Left ventricle myocardium inferior (tissue), 1 donor: ENCODE measurements at regions not wholly inside any gene's neighbourhood (a gene's known extent, or its start where the extent isn't known, plus 50 kb on each side); places are given as distances from the start of the nearest gene placed in this dataset.

Source experiments
- DNase-seq: peaks from one replicate; pipeline ENCODE4 v3.0.0-alpha.2; 2020
- H3K27ac ChIP-seq: fragments of 200-600 bp; replicated peaks from 2 replicates; pipeline ENCODE4 v1.8.0; 2021
- H3K27me3 ChIP-seq: fragments of 200-600 bp; 2 replicates; pipeline ENCODE4 v1.8.0; 2021; ENCODE audit warnings: low read depth
- H3K36me3 ChIP-seq: fragments of 200-600 bp; 2 replicates; pipeline ENCODE4 v1.8.0; 2021
- H3K4me1 ChIP-seq: fragments of 200-600 bp; 2 replicates; pipeline ENCODE4 v1.8.0; 2021
- H3K4me3 ChIP-seq: fragments of 200-600 bp; 2 replicates; pipeline ENCODE4 v1.8.0; 2021; ENCODE audit warnings: mild to moderate bottlenecking, moderate library complexity
- H3K9me3 ChIP-seq: fragments of 200-600 bp; replicated peaks from 2 replicates; pipeline ENCODE4 v1.8.0; 2021
- CTCF ChIP-seq: fragments of 200-600 bp; IDR thresholded peaks from 2 replicates; pipeline ENCODE4 v1.8.0; 2021; ENCODE audit warnings: antibody characterized with exemption, mild to moderate bottlenecking, borderline replicate concordance
- intact Hi-C: fragments of 100-400 bp; cut with micrococcal nuclease; formaldehyde crosslinking; loops from one replicate; pipeline ENCODE4 v1.11.0; 2022
- donor health status: DM: no; HTN: yes; CAD: no; lungs with severe emphysema.

GRCh38 chr6:125354649-125355048, 52.9 kb upstream of the HDDC2 start:
- no peak for DNase-seq
- Histone ChIP-seq H3K4me1 (peaks cover 27% of the 10 kb centered on the region), H3K36me3 (no peaks in the 10 kb centered on the region), H3K4me3 (no peak overlapping the region), H3K27me3 (no peaks in the 10 kb centered on the region), H3K27ac (no peak overlapping the region), H3K9me3 (no peaks in the 10 kb centered on the region)
- intact Hi-C loops = no loop called here
- no peak for TF ChIP-seq CTCF

- DNase-seq = no peak
- intact Hi-C loops = no loop called here
- no peaks in the 10 kb centered on the region for H3K27me3 ChIP-seq
- TF ChIP-seq CTCF = no peak
- H3K4me1 ChIP-seq = peaks cover 34% of the 10 kb centered on the region
- no peaks in the 10 kb centered on the region for H3K36me3 ChIP-seq
- H3K4me3 ChIP-seq = no peak overlapping the region
- H3K27ac ChIP-seq = peak overlapping the region; percentile 47
- no peaks in the 10 kb centered on the region for H3K9me3 ChIP-seq
Measured at GRCh38 chr6:125356884-125357283, 55.1 kb upstream of the HDDC2 start.

- H3K4me1 ChIP-seq = peaks cover 42% of the 10 kb centered on the region
- H3K27ac ChIP-seq = peak overlapping the region; percentile 47
- intact Hi-C loops = no loop called here
- TF ChIP-seq CTCF = no peak
- no peaks in the 10 kb centered on the region for H3K9me3 ChIP-seq
- peak; percentile 19 for DNase-seq
- no peaks in the 10 kb centered on the region for H3K27me3 ChIP-seq
- no peak overlapping the region for H3K4me3 ChIP-seq
- H3K36me3 ChIP-seq = no peaks in the 10 kb centered on the region
Measured at GRCh38 chr6:125357515-125358256, 55.9 kb upstream of the HDDC2 start.

- Histone ChIP-seq H3K9me3 (no peaks in the 10 kb centered on the region), H3K27ac (no peak overlapping the region), H3K4me1 (peaks cover 54% of the 10 kb centered on the region), H3K36me3 (no peaks in the 10 kb centered on the region), H3K4me3 (no peak overlapping the region), H3K27me3 (no peaks in the 10 kb centered on the region)
- TF ChIP-seq CTCF = no peak
- intact Hi-C loops = no loop called here
- no peak for DNase-seq
Measured at GRCh38 chr6:125358898-125359297, 57.1 kb upstream of the HDDC2 start.

GRCh38 chr6:125361868-125362267, 60.1 kb upstream of the HDDC2 start:
- no peak for DNase-seq
- intact Hi-C loops = no loop called here
- Histone ChIP-seq H3K27me3 (no peaks in the 10 kb centered on the region), H3K9me3 (no peaks in the 10 kb centered on the region), H3K4me3 (peak overlapping the region; percentile 66), H3K36me3 (no peaks in the 10 kb centered on the region), H3K27ac (peak overlapping the region; percentile 91), H3K4me1 (peaks cover 56% of the 10 kb centered on the region)
- no peak for TF ChIP-seq CTCF
